ENCODE measurements at regions not wholly inside any gene's neighbourhood (a gene's known extent, or its start where the extent isn't known, plus 50 kb on each side); places are given as distances from the start of the nearest gene placed in this dataset.

DNA sequence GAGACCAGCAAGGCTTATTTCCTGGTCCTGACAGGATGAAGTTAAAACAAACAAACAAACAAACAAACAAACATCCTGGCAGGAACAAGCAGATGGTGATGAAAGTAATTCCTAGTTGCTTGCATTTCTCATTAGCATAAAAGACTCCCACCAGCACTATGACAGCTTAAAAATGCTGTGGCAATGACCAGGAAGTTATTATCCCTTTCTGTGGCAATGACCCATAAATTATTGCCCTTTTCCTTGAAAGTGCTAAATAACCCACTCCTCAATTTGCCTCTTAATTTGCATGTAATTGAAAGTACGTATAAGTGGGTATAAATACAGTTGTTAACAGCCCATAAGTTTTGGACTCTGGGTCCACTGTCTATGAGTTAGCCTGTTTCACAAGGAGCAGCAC lies 727.6 kb upstream of the NEGR1 start:
- TF ChIP-seq CTCF (IDR thresholded peaks at IDR 0.05; ENCODE audit: low read length) (no peak), EZH2 (IDR thresholded peaks at IDR 0.05; ENCODE audit: borderline replicate concordance, low read length) (no peak)

Data from OCI-LY1 (cell line).